Panc1 (cell line): ENCODE measurements at regions not wholly inside any gene's neighbourhood (a gene's known extent, or its start where the extent isn't known, plus 50 kb on each side); places are given as distances from the start of the nearest gene placed in this dataset.

ENCODE experiments used
- ATAC-seq: fragments of 200-7000 bp; cut with Tn5 transposase; 2 replicates; pipeline ENCODE4 v1.9.1; 2020; ENCODE audit warnings: mild to moderate bottlenecking, moderate library complexity
- BruUV-seq: library from RNA; stranded (reverse); fragments of 400-500 nt; replicated peaks from 2 replicates; lab custom pipeline; 2021; lab: Mats Ljungman, UMichigan
- CTCF ChIA-PET: fragments of 300-600 bp; sonication (Branson Sonifier 250); formaldehyde crosslinking; loops from one replicate; lab custom pipeline; 2022; ENCODE audit warnings: antibody characterized with exemption; lab: Charles Lee
- POLR2A ChIA-PET: fragments of 300-600 bp; sonication (Branson Sonifier 250); formaldehyde crosslinking; loops from one replicate; lab custom pipeline; 2022; ENCODE audit warnings: antibody characterized with exemption; lab: Charles Lee
- DNase-seq: peaks from one replicate; pipeline ENCODE4 v3.0.0-alpha.2; 2010; ENCODE audit warnings: low read depth, low spot score
- H3K27ac ChIP-seq: 2 replicates; pipeline ENCODE4 v1.5.1; 2011; ENCODE audit warnings: mild to moderate bottlenecking, low read length, inconsistent platforms
- H3K27me3 ChIP-seq: fragments of 200-500 bp; sonication (Bioruptor generic); 2 replicates; pipeline ENCODE4 v1.6.0; 2014; ENCODE audit warnings: low read length, inconsistent platforms; ENCODE audit not compliant: control insufficient read depth, insufficient read depth
- H3K36me3 ChIP-seq: fragments of 200-500 bp; sonication (Bioruptor generic); 2 replicates; pipeline ENCODE4 v1.5.1; 2014; ENCODE audit warnings: inconsistent platforms, mild to moderate bottlenecking, low read length, moderate library complexity; ENCODE audit not compliant: control insufficient read depth, insufficient read depth
- H3K4me1 ChIP-seq: 2 replicates; pipeline ENCODE4 v1.5.1; 2011; ENCODE audit warnings: inconsistent platforms, mild to moderate bottlenecking, low read length, moderate library complexity; ENCODE audit not compliant: control insufficient read depth, insufficient read depth
- H3K4me3 ChIP-seq, 2 experiments: 2 replicates each; pipeline ENCODE4 v1.5.1; 2011 to 2012; ENCODE audit warnings: low read depth in 2 of 2, low read length in 2 of 2, mild to moderate bottlenecking in 2 of 2, inconsistent platforms in 1 of 2, moderate library complexity in 1 of 2
- H3K9me3 ChIP-seq: fragments of 200-500 bp; sonication (Bioruptor generic); 2 replicates; pipeline ENCODE4 v1.5.1; 2014; ENCODE audit warnings: low read depth, mild to moderate bottlenecking, inconsistent platforms, low read length, moderate library complexity; ENCODE audit not compliant: control insufficient read depth, insufficient read depth
- CTCF ChIP-seq: fragments of 450-650 bp; IDR thresholded peaks from 2 replicates; pipeline ENCODE4 v1.5.1; 2017; ENCODE audit warnings: mild to moderate bottlenecking
- POLR2AphosphoS5 ChIP-seq: IDR thresholded peaks from 2 replicates; pipeline ENCODE4 v1.6.1; 2012; ENCODE audit warnings: mild to moderate bottlenecking, low read depth, low read length, moderate library complexity
- REST ChIP-seq, 2 experiments: IDR thresholded peaks; 2 replicates each; pipeline ENCODE4 v1.6.1; 2011 to 2012; ENCODE audit warnings: low read depth in 2 of 2, control low read depth in 1 of 2, low read length in 1 of 2, mild to moderate bottlenecking in 1 of 2, moderate library complexity in 1 of 2; ENCODE audit not compliant: insufficient read depth in 1 of 2
- SIN3A ChIP-seq: IDR thresholded peaks from 2 replicates; pipeline ENCODE4 v1.6.1; 2012; ENCODE audit warnings: low read depth, mild to moderate bottlenecking, low read length, moderate library complexity, borderline replicate concordance; ENCODE audit not compliant: insufficient read depth
- TCF7L2 ChIP-seq: IDR thresholded peaks from 2 replicates; pipeline ENCODE4 v1.6.1; 2011; ENCODE audit warnings: mild to moderate bottlenecking, low read depth, low read length, inconsistent platforms
- in situ Hi-C: cut with HindIII; loops from 2 replicates; pipeline ENCODE4 v1.10.0; 2016; ENCODE audit warnings: low sequenced_read_pairs, low pct_unique_long_range_greater_than_20kb
- intact Hi-C: fragments of 100-400 bp; cut with micrococcal nuclease; formaldehyde crosslinking; loops from one replicate; pipeline ENCODE4 v1.10.0; 2022; ENCODE audit not compliant: unreplicated experiment

GRCh38 chr18:51342815-51343214 lies 145.3 kb upstream of the MEX3C start:
- ChIA-PET POLR2A (no interaction called here), CTCF (no interaction called here)
- Histone ChIP-seq H3K4me3 (no peak overlapping the region), H3K4me1 (no peaks in the 10 kb centered on the region), H3K36me3 (no peaks in the 10 kb centered on the region), H3K27me3 (no peaks in the 10 kb centered on the region), H3K27ac (no peak overlapping the region), H3K9me3 (no peaks in the 10 kb centered on the region)
- TF ChIP-seq REST (IDR thresholded peaks at IDR 0.05; ENCODE audit: insufficient read depth in 1 of 2, low read depth in 2 of 2, low read length in 1 of 2) (no peak), CTCF (no peak), POLR2AphosphoS5 (no peak), SIN3A (no peak), TCF7L2 (no peak)
- ATAC-seq: no peak
- intact Hi-C loops (no loop called here), in situ Hi-C loops (no loop called here)
- BruUV-seq: no TSS peak
- DNase-seq: no peak

GRCh38 chr18:51345848-51346391 lies 148.4 kb upstream of the MEX3C start:
- BruUV-seq: no TSS peak
- ChIA-PET POLR2A (no interaction called here), CTCF (no interaction called here)
- Histone ChIP-seq H3K9me3 (no peaks in the 10 kb centered on the region), H3K27ac (no peak overlapping the region), H3K4me1 (no peaks in the 10 kb centered on the region), H3K36me3 (no peaks in the 10 kb centered on the region), H3K27me3 (no peaks in the 10 kb centered on the region), H3K4me3 (no peak overlapping the region)
- intact Hi-C loops: no loop called here
- TF ChIP-seq SIN3A (no peak), TCF7L2 (no peak), REST (IDR thresholded peaks at IDR 0.05; ENCODE audit: insufficient read depth in 1 of 2, low read depth in 2 of 2, low read length in 1 of 2) (no peak), CTCF (no peak), POLR2AphosphoS5 (no peak)
- ATAC-seq: no peak
- DNase-seq: no peak
- in situ Hi-C loops: no loop called here
